SK-N-MC (cell line): ENCODE measurements at regions not wholly inside any gene's neighbourhood (a gene's known extent, or its start where the extent isn't known, plus 50 kb on each side); places are given as distances from the start of the nearest gene placed in this dataset.

Source experiments
- EZH2 ChIP-seq: fragments of 200-600 bp; sonication (generic); IDR thresholded peaks from one replicate; pipeline ENCODE4 v1.6.1; 2017; ENCODE audit warnings: antibody characterized with exemption
- POLR2AphosphoS5 ChIP-seq: IDR thresholded peaks from 2 replicates; pipeline ENCODE4 v1.6.1; 2012; ENCODE audit warnings: mild to moderate bottlenecking, low read depth, low read length, borderline replicate concordance

GRCh38 chr4:55027596-55027995 is 97.8 kb downstream of the KDR start:
- TF ChIP-seq EZH2, result no peak
- no peak for TF ChIP-seq POLR2AphosphoS5
